HG02852 (cell line): ENCODE measurements at regions not wholly inside any gene's neighbourhood (a gene's known extent, or its start where the extent isn't known, plus 50 kb on each side); places are given as distances from the start of the nearest gene placed in this dataset.

Experiments
- ATAC-seq: cut with Tn5 transposase; IDR thresholded peaks from one replicate; pipeline ENCODE4 v1.9.1; 2021; ENCODE audit warnings: mild to moderate bottlenecking, moderate library complexity; ENCODE audit not compliant: unreplicated experiment

DNA sequence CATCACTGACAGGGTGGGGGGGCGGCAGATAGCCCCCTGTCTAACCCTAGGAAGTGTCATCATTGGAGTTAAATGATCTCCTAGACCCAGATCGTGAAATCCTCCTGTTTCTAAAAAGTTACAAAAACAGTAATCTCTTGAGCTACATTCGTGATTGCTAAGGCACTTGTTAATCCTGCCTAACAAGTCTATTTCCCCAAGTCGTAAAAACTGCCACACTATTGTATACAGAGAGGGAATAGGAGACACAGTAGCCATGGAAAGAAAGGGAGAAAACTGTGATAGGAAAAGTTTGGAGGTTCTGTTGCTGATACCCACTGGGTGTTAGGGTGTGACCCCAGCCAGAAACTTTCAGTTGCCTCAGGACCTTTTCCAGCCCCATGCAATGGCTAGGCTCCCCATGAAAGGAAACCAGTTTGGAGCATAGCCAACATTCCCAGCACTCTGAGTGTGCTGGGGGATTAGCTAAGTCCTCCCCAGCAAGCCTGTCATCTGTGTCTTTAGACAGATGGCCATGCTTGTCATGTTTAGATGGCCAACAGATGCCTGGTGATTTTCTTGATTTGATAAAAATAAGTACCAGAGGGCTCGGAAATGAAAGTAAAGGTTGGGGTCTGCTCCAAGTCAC, 63.3 kb upstream of the ANXA10 start:
- no peak for ATAC-seq

DNA sequence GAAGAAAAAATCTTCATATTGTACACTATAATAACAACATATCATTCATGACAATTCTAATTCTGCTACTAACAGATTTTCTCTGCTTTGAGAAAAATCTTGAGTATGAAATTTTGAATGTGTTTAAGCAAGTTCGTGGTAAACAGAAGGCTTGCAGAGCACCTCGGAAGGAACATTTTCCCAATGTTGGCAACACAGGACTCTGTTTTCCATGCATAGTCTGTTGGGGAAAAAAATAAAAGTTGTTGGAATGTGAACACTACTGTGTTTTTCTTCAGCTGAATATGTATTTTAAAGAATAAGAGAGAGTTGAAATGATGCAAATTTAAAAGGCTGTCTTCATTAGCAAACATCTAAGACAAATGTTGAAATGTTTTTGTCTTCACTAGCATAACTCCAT, 54.7 kb upstream of the ANXA10 start:
- no peak for ATAC-seq

DNA sequence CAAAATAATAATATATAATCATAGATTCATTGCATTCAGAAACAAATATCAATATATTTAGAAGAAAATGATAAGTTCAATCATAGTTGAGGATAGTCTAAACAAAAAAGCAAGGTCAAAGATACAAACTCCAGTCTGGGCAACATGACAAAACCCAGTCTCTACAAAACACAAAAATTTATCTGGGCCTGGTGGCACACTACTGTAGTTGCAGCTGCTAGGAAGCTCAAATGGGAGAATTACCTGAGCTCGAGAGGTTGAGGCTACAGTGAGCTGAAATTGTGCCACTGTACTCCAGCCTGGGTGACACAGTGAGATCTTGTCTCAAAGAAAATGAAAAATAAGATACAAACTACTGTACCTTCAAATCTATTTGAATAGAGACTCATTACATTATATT, 52.7 kb upstream of the ANXA10 start:
- no peak for ATAC-seq
